Endothelial cell of umbilical vein (primary cell): ENCODE measurements at regions not wholly inside any gene's neighbourhood (a gene's known extent, or its start where the extent isn't known, plus 50 kb on each side); places are given as distances from the start of the nearest gene placed in this dataset.

ENCODE experiments used
- BruUV-seq: library from RNA; stranded (reverse); fragments of 400-500 nt; replicated peaks from 2 replicates; lab custom pipeline; 2021; lab: Mats Ljungman, UMichigan
- CTCF ChIA-PET: fragments of 300-600, 350-600 bp; sonication (Branson Sonifier 250); formaldehyde crosslinking; loops from one replicate; lab custom pipeline; 2021; ENCODE audit warnings: antibody characterized with exemption, inconsistent platforms; lab: Charles Lee
- POLR2A ChIA-PET: fragments of 300-600, 350-600 bp; sonication (Branson Sonifier 250); formaldehyde crosslinking; loops from one replicate; lab custom pipeline; 2021; ENCODE audit warnings: antibody characterized with exemption, inconsistent platforms; lab: Charles Lee
- DNase-seq: peaks from one replicate; pipeline ENCODE4 v3.0.0-alpha.2; 2011; ENCODE audit warnings: low read depth, low spot score
- FAIRE-seq: peaks from 2 replicates; lab custom pipeline; 2011; peaks lifted over from hg19 to GRCh38; lab: Jason Lieb, UNC
- H2AFZ ChIP-seq: 2 replicates; pipeline ENCODE4 v1.6.0; 2012; ENCODE audit warnings: low read depth, low read length, control low read depth, inconsistent platforms
- H3K27ac ChIP-seq: 2 replicates; pipeline ENCODE4 v1.5.1; 2011; ENCODE audit warnings: low read depth, mild to moderate bottlenecking, control low read depth, low read length, moderate library complexity; ENCODE audit not compliant: insufficient read depth
- H3K27me3 ChIP-seq, 2 experiments: 2 replicates each; pipeline versions ENCODE4 v1.6.0 to v1.6.1; 2011; ENCODE audit warnings: low read length in 2 of 2, mixed read lengths in 1 of 2; ENCODE audit not compliant: control insufficient read depth in 2 of 2, insufficient read depth in 2 of 2
- H3K36me3 ChIP-seq, 2 experiments: 2 replicates in 1 of 2; 3 replicates in 1 of 2; pipeline ENCODE4 v1.5.1; 2011; ENCODE audit warnings: low read length in 2 of 2, mild to moderate bottlenecking in 1 of 2, moderate library complexity in 1 of 2; ENCODE audit not compliant: control insufficient read depth in 2 of 2, insufficient read depth in 2 of 2; ENCODE audit errors: extremely low read depth in 1 of 2
- H3K4me1 ChIP-seq: 3 replicates; pipeline ENCODE4 v1.5.1; 2011; ENCODE audit warnings: mild to moderate bottlenecking, low read length; ENCODE audit not compliant: control insufficient read depth, insufficient read depth; ENCODE audit errors: extremely low read depth
- H3K4me2 ChIP-seq: 2 replicates; pipeline ENCODE4 v1.6.1; 2011; ENCODE audit warnings: low read length, control low read depth, mixed read lengths; ENCODE audit not compliant: insufficient read depth
- H3K4me3 ChIP-seq, 3 experiments: fragments of 200-600 bp in 1 of 3; sonication (generic), shearing (Covaris generic) in 1 of 3; replicated peaks in 1 of 3; 2 replicates each; pipeline ENCODE4 v1.5.1; 2011 to 2016; ENCODE audit warnings: control low read depth in 3 of 3, low read length in 3 of 3, mild to moderate bottlenecking in 2 of 3, inconsistent platforms in 1 of 3, low read depth in 1 of 3, moderate library complexity in 1 of 3; ENCODE audit not compliant: insufficient read depth in 1 of 3
- H3K79me2 ChIP-seq: 2 replicates; pipeline ENCODE4 v1.6.0; 2012; ENCODE audit warnings: low read length, inconsistent platforms; ENCODE audit not compliant: control insufficient read depth, insufficient read depth
- H3K9ac ChIP-seq: replicated peaks from 2 replicates; pipeline ENCODE3; 2011; ENCODE audit warnings: low read length, control low read depth; ENCODE audit not compliant: insufficient read depth; ENCODE audit errors: extremely low read depth
- H3K9me1 ChIP-seq: replicated peaks from 3 replicates; pipeline ENCODE4 v1.6.0; 2011; ENCODE audit warnings: mild to moderate bottlenecking, low read length; ENCODE audit not compliant: control insufficient read depth, insufficient read depth; ENCODE audit errors: extremely low read depth
- H3K9me3 ChIP-seq: replicated peaks from 2 replicates; pipeline ENCODE4 v1.5.1; 2012; ENCODE audit warnings: low read length, inconsistent platforms; ENCODE audit not compliant: control insufficient read depth, insufficient read depth
- H4K20me1 ChIP-seq: replicated peaks from 2 replicates; pipeline ENCODE3; 2011; ENCODE audit warnings: mild to moderate bottlenecking, low read length; ENCODE audit not compliant: control insufficient read depth, insufficient read depth; ENCODE audit errors: extremely low read depth
- CTCF ChIP-seq, 2 donors: IDR thresholded peaks; 1 replicate in 1 of 2; 2 replicates in 1 of 2; pipeline ENCODE4 v1.5.1; 2011; ENCODE audit warnings: low read length in 2 of 2, mild to moderate bottlenecking in 2 of 2, moderate library complexity in 2 of 2, control low read depth in 1 of 2, inconsistent platforms in 1 of 2, low read depth in 1 of 2; ENCODE audit not compliant: insufficient read depth in 1 of 2; ENCODE audit errors: extremely low read depth in 1 of 2
- EZH2 ChIP-seq: IDR thresholded peaks from 2 replicates; pipeline ENCODE4 v1.6.1; 2012; ENCODE audit warnings: borderline replicate concordance, low read depth, mild to moderate bottlenecking, moderate library complexity, low read length, inconsistent platforms; ENCODE audit not compliant: severe bottlenecking
- FOS ChIP-seq: IDR thresholded peaks from 2 replicates; pipeline ENCODE4 v1.6.1; 2011; ENCODE audit warnings: mild to moderate bottlenecking, low read length, moderate library complexity, borderline replicate concordance; ENCODE audit not compliant: insufficient read depth
- GATA2 ChIP-seq: IDR thresholded peaks from 2 replicates; pipeline ENCODE4 v1.7.0; 2011; ENCODE audit warnings: low read depth, mild to moderate bottlenecking, moderate library complexity, mixed read lengths, low read length; ENCODE audit not compliant: insufficient read length, insufficient read depth
- JUN ChIP-seq: IDR thresholded peaks from 2 replicates; pipeline ENCODE4 v1.6.1; 2011; ENCODE audit warnings: borderline replicate concordance, low read depth; ENCODE audit not compliant: insufficient read length, insufficient read depth
- MAX ChIP-seq: IDR thresholded peaks from 2 replicates; pipeline ENCODE4 v1.6.1; 2011; ENCODE audit not compliant: insufficient read depth, insufficient read length
- MYC ChIP-seq: IDR thresholded peaks from one replicate; pipeline ENCODE4 v1.6.1; 2011; ENCODE audit warnings: mild to moderate bottlenecking, low read depth, low read length
- POLR2A ChIP-seq: IDR thresholded peaks from 2 replicates; pipeline ENCODE4 v1.6.1; 2012; ENCODE audit warnings: low read depth, mild to moderate bottlenecking, control low read depth, low read length
- POLR2AphosphoS5 ChIP-seq: IDR thresholded peaks from 2 replicates; pipeline ENCODE4 v1.6.1; 2012; ENCODE audit warnings: low read depth, mild to moderate bottlenecking, control low read depth, low read length, moderate library complexity; ENCODE audit not compliant: insufficient read depth
- dilution Hi-C: fragments of 300-500 bp; cut with MboI; formaldehyde crosslinking; loops from one replicate; pipeline ENCODE4 v1.15.0; 2019; ENCODE audit warnings: low sequenced_read_pairs; ENCODE audit not compliant: extremely low pct_ligation_motif_present
- intact Hi-C: fragments of 100-400 bp; cut with micrococcal nuclease; formaldehyde crosslinking; loops from one replicate; pipeline ENCODE4 v1.10.0; 2022

GRCh38 chr2:207434899-207435465 lies 94.8 kb upstream of the CREB1 start:
- FAIRE-seq (no peak), DNase-seq (no peak)
- Histone ChIP-seq H3K9me3 (no peaks in the 10 kb centered on the region), H3K4me2 (no peak overlapping the region), H3K4me1 (no peaks in the 10 kb centered on the region), H2AFZ (no peak overlapping the region), H3K9me1 (no peaks in the 10 kb centered on the region), H3K27me3 (no peaks in the 10 kb centered on the region), H3K27ac (no peak overlapping the region), H3K79me2 (no peaks in the 10 kb centered on the region), H3K4me3 (no peak overlapping the region), H3K36me3 (no peaks in the 10 kb centered on the region), H4K20me1 (no peaks in the 10 kb centered on the region), H3K9ac (no peak overlapping the region)
- dilution Hi-C loops (no loop called here), intact Hi-C loops (no loop called here)
- BruUV-seq, result no TSS peak
- TF ChIP-seq FOS (no peak), POLR2AphosphoS5 (no peak), CTCF (IDR thresholded peaks at IDR 0.05; ENCODE audit: extremely low read depth in 1 of 2, insufficient read depth in 1 of 2, low read depth in 1 of 2, low read length in 2 of 2) (no peak), POLR2A (no peak), MYC (no peak), EZH2 (no peak), JUN (no peak), MAX (no peak), GATA2 (no peak)
- CTCF ChIA-PET, result interaction anchor here (1.3 kb wide), 1 partner anchor 15 kb away, joined by 3 read pairs; no protein-coding TSS in a partner anchor
- POLR2A ChIA-PET, result no interaction called here
